OCI-M2 (cell line): ENCODE measurements at regions not wholly inside any gene's neighbourhood (a gene's known extent, or its start where the extent isn't known, plus 50 kb on each side); places are given as distances from the start of the nearest gene placed in this dataset.
A peak's percentile ranks its signal among the peaks of the same experiment; 100 is the strongest.
"Not testable (repeated sequence)": the region's sequence is repeated elsewhere in the genome, so short reads cannot be mapped to it uniquely, and the experiment has no call there.

Experiments
- DNase-seq: peaks from one replicate; lab custom pipeline; 2025; ENCODE audit not compliant: unreplicated experiment; lab: John Stamatoyannopoulos, UW

- DNase-seq: peak; percentile 5
These were observed 185.4 kb upstream of the MTMR8 start for GRCh38 chrX:64580605-64581004.

DNA sequence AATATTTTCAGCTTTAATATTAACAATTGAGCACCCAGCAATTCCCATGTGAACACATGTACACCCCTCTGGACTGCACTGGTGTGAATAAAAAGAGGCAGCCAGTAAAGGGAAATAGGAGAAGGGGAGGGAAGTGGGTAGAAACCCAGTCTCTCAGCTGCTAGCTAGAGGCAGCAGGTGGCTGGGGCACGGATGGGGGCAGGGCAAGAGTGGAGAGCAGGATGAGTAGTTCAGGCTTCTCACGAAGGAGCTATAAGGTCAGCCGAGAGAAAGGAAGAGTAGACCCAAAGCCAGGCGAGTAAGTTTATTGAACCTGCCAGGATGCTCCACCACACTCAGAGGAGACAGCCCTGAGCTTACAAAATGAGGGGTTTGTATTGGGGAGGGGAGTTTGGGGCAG, 184.8 kb upstream of the MTMR8 start:
- no peak for DNase-seq

GRCh38 chrX:64571011-64571410, 175.8 kb upstream of the MTMR8 start:
- DNase-seq: no peak

- no peak for DNase-seq
These were observed 175.0 kb upstream of the MTMR8 start for GRCh38 chrX:64570204-64570603.

DNA sequence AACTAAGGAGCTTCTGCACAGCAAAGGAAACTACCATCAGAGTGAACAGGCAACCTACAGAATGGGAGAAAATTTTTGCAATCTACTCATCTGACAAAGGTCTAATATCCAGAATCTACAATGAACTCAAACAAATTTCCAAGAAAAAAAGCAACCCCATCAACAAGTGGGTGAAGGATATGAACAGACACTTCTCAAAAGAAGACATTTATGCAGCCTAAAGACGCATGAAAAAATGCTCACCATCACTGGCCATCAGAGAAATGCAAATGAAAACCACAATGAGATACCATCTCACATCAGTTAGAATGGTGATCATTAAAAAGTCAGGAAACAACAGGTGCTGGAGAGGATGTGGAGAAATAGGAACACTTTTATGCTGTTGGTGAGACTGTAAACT, 170.1 kb upstream of the MTMR8 start:
- DNase-seq: not testable (repeated sequence)

GRCh38 chrX:64549236-64549635, 154.0 kb upstream of the MTMR8 start:
- not testable (repeated sequence) for DNase-seq

DNA sequence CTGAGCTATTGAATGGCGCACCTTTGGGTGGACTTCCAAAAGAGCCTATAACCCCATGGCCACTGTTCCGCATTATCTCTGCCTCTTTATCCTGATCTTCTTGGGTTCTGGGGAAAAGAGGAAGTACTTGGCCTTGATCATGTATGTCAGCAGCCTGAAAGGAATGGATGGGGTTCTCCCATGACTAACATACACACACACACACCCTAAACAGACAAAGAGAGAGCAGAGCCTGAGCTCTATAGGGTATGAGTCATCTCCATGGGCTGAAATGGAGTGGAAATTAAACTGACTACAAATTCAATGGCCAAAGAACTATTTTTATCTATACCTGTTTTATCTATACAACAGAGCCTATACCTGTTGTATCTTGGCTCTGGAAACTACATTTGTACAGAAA, 141.5 kb upstream of the MTMR8 start:
- DNase-seq: no peak
